Keratinocyte (primary cell): ENCODE measurements at regions not wholly inside any gene's neighbourhood (a gene's known extent, or its start where the extent isn't known, plus 50 kb on each side); places are given as distances from the start of the nearest gene placed in this dataset.

Experiments
- CTCF ChIP-seq, 3 experiments: IDR thresholded peaks in 1 of 3; conservative IDR thresholded peaks in 1 of 3; optimal IDR thresholded peaks in 1 of 3; 2 replicates in 2 of 3; 3 replicates in 1 of 3; pipeline versions ENCODE3 to v1.5.1; 2011; ENCODE audit warnings: low read length in 3 of 3, mild to moderate bottlenecking in 3 of 3, moderate library complexity in 2 of 3, control low read depth in 1 of 3, inconsistent platforms in 1 of 3; ENCODE audit not compliant: insufficient read depth in 2 of 3; ENCODE audit errors: extremely low read depth in 1 of 3
- EZH2 ChIP-seq: IDR thresholded peaks from one replicate; pipeline ENCODE4 v1.6.1; 2012; ENCODE audit warnings: inconsistent platforms, mild to moderate bottlenecking, low read length, moderate library complexity

GRCh38 chr20:11277170-11277569 is 603.4 kb upstream of the JAG1 start:
- TF ChIP-seq CTCF (optimal IDR thresholded peaks at IDR 0.05 in 1 of 3, IDR thresholded peaks at IDR 0.05 in 1 of 3, conservative IDR thresholded peaks at IDR 0.05 in 1 of 3; ENCODE audit: extremely low read depth in 1 of 3, insufficient read depth in 2 of 3, low read length in 3 of 3) (no peak), EZH2 (no peak)
